NCI-H2107 treated with DMSO at 0.1 percent for 48 hours (cell line): ENCODE measurements at regions not wholly inside any gene's neighbourhood (a gene's known extent, or its start where the extent isn't known, plus 50 kb on each side); places are given as distances from the start of the nearest gene placed in this dataset.
A peak's percentile ranks its signal among the peaks of the same experiment; 100 is the strongest.

Source experiments
- DNase-seq: peaks from one replicate; lab custom pipeline; 2025; ENCODE audit not compliant: unreplicated experiment; lab: John Stamatoyannopoulos, UW

- DNase-seq: no peak
These were observed 228.9 kb upstream of the TNRC6C start for GRCh38 chr17:77729587-77729986.

GRCh38 chr17:77730376-77730775 lies 228.1 kb upstream of the TNRC6C start:
- no peak for DNase-seq

GRCh38 chr17:77733576-77734296 lies 224.8 kb upstream of the TNRC6C start:
- no peak for DNase-seq

- peak; percentile 50 for DNase-seq
These were observed 224.0 kb upstream of the TNRC6C start for GRCh38 chr17:77734371-77735080.

GRCh38 chr17:77735081-77735565 lies 223.4 kb upstream of the TNRC6C start:
- DNase-seq: no peak

GRCh38 chr17:77735566-77736198 lies 222.8 kb upstream of the TNRC6C start:
- peak; percentile 81 for DNase-seq

- DNase-seq: peak; percentile 81
These were observed 222.3 kb upstream of the TNRC6C start for GRCh38 chr17:77736199-77736585.

GRCh38 chr17:77736721-77737120 lies 221.8 kb upstream of the TNRC6C start:
- DNase-seq: no peak

- peak; percentile 97 for DNase-seq
These were observed 220.8 kb upstream of the TNRC6C start for GRCh38 chr17:77737442-77738265.

- DNase-seq: peak; percentile 43
These were observed 219.6 kb upstream of the TNRC6C start for GRCh38 chr17:77738751-77739531.

GRCh38 chr17:77740481-77740880 lies 218.0 kb upstream of the TNRC6C start:
- no peak for DNase-seq

- no peak for DNase-seq
These were observed 217.4 kb upstream of the TNRC6C start for GRCh38 chr17:77741109-77741508.

- DNase-seq: no peak
These were observed 215.9 kb upstream of the TNRC6C start for GRCh38 chr17:77742579-77742978.

GRCh38 chr17:77744066-77744988 lies 214.2 kb upstream of the TNRC6C start:
- DNase-seq: no peak

- no peak for DNase-seq
These were observed 212.8 kb upstream of the TNRC6C start for GRCh38 chr17:77745702-77746101.

GRCh38 chr17:77746393-77746792 lies 212.1 kb upstream of the TNRC6C start:
- DNase-seq: no peak

- no peak for DNase-seq
These were observed 211.5 kb upstream of the TNRC6C start for GRCh38 chr17:77746896-77747554.

- no peak for DNase-seq
These were observed 210.1 kb upstream of the TNRC6C start for GRCh38 chr17:77748436-77748835.

- no peak for DNase-seq
These were observed 209.2 kb upstream of the TNRC6C start for GRCh38 chr17:77749321-77749751.
